Colonic mucosa (tissue), 4 donors: ENCODE measurements at regions not wholly inside any gene's neighbourhood (a gene's known extent, or its start where the extent isn't known, plus 50 kb on each side); places are given as distances from the start of the nearest gene placed in this dataset.

ENCODE experiments used
- DNase-seq: peaks from one replicate; pipeline ENCODE4 v3.0.0-alpha.2; 2020
- H3K27ac ChIP-seq: fragments of 200-600 bp; one replicate; pipeline ENCODE4 v1.8.0; 2021
- H3K27me3 ChIP-seq: fragments of 200-600 bp; one replicate; pipeline ENCODE4 v1.8.0; 2021
- H3K36me3 ChIP-seq: fragments of 200-600 bp; one replicate; pipeline ENCODE4 v1.8.0; 2021
- H3K4me1 ChIP-seq: fragments of 200-600 bp; one replicate; pipeline ENCODE4 v1.8.0; 2021; ENCODE audit warnings: mild to moderate bottlenecking
- H3K4me3 ChIP-seq: fragments of 200-600 bp; one replicate; pipeline ENCODE4 v1.8.0; 2021
- H3K9ac ChIP-seq, 2 donors: one replicate each; pipeline ENCODE4 v1.7.0; 2013; ENCODE audit warnings: control low read depth in 2 of 2, low read depth in 2 of 2, low read length in 2 of 2
- H3K9me3 ChIP-seq: fragments of 200-600 bp; one replicate; pipeline ENCODE4 v1.8.0; 2021
- CTCF ChIP-seq: fragments of 200-600 bp; IDR thresholded peaks from one replicate; pipeline ENCODE4 v1.8.0; 2022; ENCODE audit warnings: antibody characterized with exemption, mild to moderate bottlenecking
- intact Hi-C: fragments of 100-400 bp; cut with DNase I; formaldehyde crosslinking; loops from one replicate; pipeline ENCODE4 v1.14.1; 2022
- donor health status: healthy.
- donor health status: DM: no; HTN: no; CAD: no.
- donor health status: DM: no; HTN: no; CAD: no.

DNA sequence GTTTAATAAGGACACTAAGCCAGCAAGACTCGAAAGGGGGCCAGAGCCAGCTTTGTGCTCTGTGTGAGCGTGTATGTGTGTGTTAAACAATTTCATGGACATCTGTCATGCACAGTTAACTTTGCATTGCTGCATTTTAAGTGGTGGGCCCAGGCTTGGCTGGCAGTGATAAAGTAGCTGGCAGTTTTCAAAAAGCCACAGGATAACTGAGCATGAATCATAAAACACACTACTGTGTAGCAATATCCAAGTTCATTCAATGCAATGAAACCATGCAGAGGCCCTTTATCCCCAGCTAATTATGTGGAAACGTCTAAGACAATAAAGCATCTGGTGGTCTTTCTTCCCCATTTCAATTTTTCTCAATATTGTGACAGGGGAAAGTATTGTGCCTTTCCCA lies 132.9 kb downstream of the NKX6-1 start:
- no peak for TF ChIP-seq CTCF
- intact Hi-C loops, result no loop called here
- H3K9me3 ChIP-seq, result no peaks in the 10 kb centered on the region

GRCh38 chr4:84362896-84363655 lies 136.0 kb downstream of the NKX6-1 start:
- TF ChIP-seq CTCF, result no peak
- Histone ChIP-seq H3K9me3 (no peaks in the 10 kb centered on the region), H3K36me3 (no peaks in the 10 kb centered on the region), H3K9ac (no peak overlapping the region), H3K27me3 (no peaks in the 10 kb centered on the region), H3K4me1 (no peaks in the 10 kb centered on the region), H3K4me3 (no peak overlapping the region), H3K27ac (no peak overlapping the region)
- no peak for DNase-seq
- intact Hi-C loops, result no loop called here

More for the DNA sequence above, 132.9 kb downstream of the NKX6-1 start:
- H3K4me3 ChIP-seq, result no peak overlapping the region
- no peak for DNase-seq
- H3K27ac ChIP-seq, result no peak overlapping the region
- no peaks in the 10 kb centered on the region for H3K27me3 ChIP-seq
- no peaks in the 10 kb centered on the region for H3K4me1 ChIP-seq
- no peaks in the 10 kb centered on the region for H3K36me3 ChIP-seq
- H3K9ac ChIP-seq, result no peak overlapping the region

GRCh38 chr4:84342161-84342560 lies 156.9 kb downstream of the NKX6-1 start:
- Histone ChIP-seq H3K27me3 (no peaks in the 10 kb centered on the region), H3K27ac (no peak overlapping the region), H3K4me3 (no peak overlapping the region), H3K9ac (no peak overlapping the region), H3K9me3 (no peaks in the 10 kb centered on the region), H3K4me1 (no peaks in the 10 kb centered on the region), H3K36me3 (no peaks in the 10 kb centered on the region)
- DNase-seq, result no peak
- TF ChIP-seq CTCF, result no peak
- intact Hi-C loops, result no loop called here

GRCh38 chr4:84341559-84341958 lies 157.5 kb downstream of the NKX6-1 start:
- intact Hi-C loops, result no loop called here
- H3K9me3 ChIP-seq, result no peaks in the 10 kb centered on the region
- no peaks in the 10 kb centered on the region for H3K36me3 ChIP-seq
- no peak overlapping the region for H3K4me3 ChIP-seq
- no peaks in the 10 kb centered on the region for H3K4me1 ChIP-seq
- H3K27ac ChIP-seq, result no peak overlapping the region
- no peak for DNase-seq
- no peak for TF ChIP-seq CTCF
- no peaks in the 10 kb centered on the region for H3K27me3 ChIP-seq
- no peak overlapping the region for H3K9ac ChIP-seq

DNA sequence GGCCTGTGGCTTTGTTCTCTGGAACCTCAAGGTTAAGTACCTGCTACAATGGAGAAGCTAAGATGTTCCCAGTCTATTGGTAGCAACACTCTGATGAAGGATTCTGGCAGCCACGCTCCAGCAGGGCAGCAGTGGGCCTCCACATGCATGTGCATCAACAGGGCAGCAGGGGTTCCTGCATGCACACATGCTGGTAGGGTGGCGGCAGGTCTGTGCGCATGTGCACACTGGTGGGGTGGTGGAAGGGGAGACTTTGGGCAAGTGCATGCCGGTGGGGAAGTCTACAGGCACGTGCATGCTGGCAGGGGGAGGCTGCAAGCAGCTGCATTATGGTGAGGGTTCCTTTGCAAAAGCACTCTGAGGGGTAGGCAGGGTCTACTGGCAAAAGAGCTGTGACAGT lies 160.7 kb downstream of the NKX6-1 start:
- DNase-seq, result no peak
- no peaks in the 10 kb centered on the region for H3K27me3 ChIP-seq
- H3K9me3 ChIP-seq, result no peaks in the 10 kb centered on the region
- no peak overlapping the region for H3K27ac ChIP-seq
- no peaks in the 10 kb centered on the region for H3K4me1 ChIP-seq
- H3K9ac ChIP-seq, result no peak overlapping the region
- no peak for TF ChIP-seq CTCF
- H3K4me3 ChIP-seq, result no peak overlapping the region
- no peaks in the 10 kb centered on the region for H3K36me3 ChIP-seq
- intact Hi-C loops, result no loop called here
